Neural progenitor cell (in vitro differentiated cells): ENCODE measurements at regions not wholly inside any gene's neighbourhood (a gene's known extent, or its start where the extent isn't known, plus 50 kb on each side); places are given as distances from the start of the nearest gene placed in this dataset.
"Not testable (repeated sequence)": the region's sequence is repeated elsewhere in the genome, so short reads cannot be mapped to it uniquely, and the experiment has no call there.

Experiments
- DNase-seq: peaks from one replicate; pipeline ENCODE4 v3.0.0-alpha.2; 2016; ENCODE audit warnings: low spot score
- H2AFZ ChIP-seq: fragments of 200-600 bp; sonication (generic); replicated peaks from 2 replicates; pipeline ENCODE4 v1.6.1; 2016; ENCODE audit warnings: antibody characterized with exemption
- H3F3A ChIP-seq: fragments of 200-600 bp; sonication (generic); 2 replicates; pipeline ENCODE4 v1.6.1; 2016; ENCODE audit warnings: antibody characterized with exemption, low read depth
- H3K27ac ChIP-seq: fragments of 200-600 bp; sonication (generic); 2 replicates; pipeline ENCODE4 v1.5.1; 2016; ENCODE audit warnings: mild to moderate bottlenecking
- H3K27me3 ChIP-seq: fragments of 200-600 bp; sonication (generic); 2 replicates; pipeline ENCODE4 v1.6.1; 2016; ENCODE audit warnings: mild to moderate bottlenecking, moderate library complexity
- H3K36me3 ChIP-seq: fragments of 200-600 bp; sonication (generic); 2 replicates; pipeline ENCODE4 v1.5.1; 2016
- H3K4me1 ChIP-seq: fragments of 200-600 bp; sonication (generic); 2 replicates; pipeline ENCODE4 v1.6.1; 2016; ENCODE audit warnings: mixed run types
- H3K4me2 ChIP-seq: fragments of 200-600 bp; sonication (generic); 2 replicates; pipeline ENCODE4 v1.6.1; 2016
- H3K4me3 ChIP-seq: fragments of 200-600 bp; sonication (generic); 2 replicates; pipeline ENCODE4 v1.5.1; 2016
- H3K79me2 ChIP-seq: fragments of 200-600 bp; sonication (generic); 2 replicates; pipeline ENCODE4 v1.6.1; 2016; ENCODE audit warnings: low read depth
- H3K9ac ChIP-seq: fragments of 200-600 bp; sonication (generic); 2 replicates; pipeline ENCODE4 v1.6.1; 2016
- H3K9me3 ChIP-seq: fragments of 200-600 bp; sonication (generic); 2 replicates; pipeline ENCODE4 v1.5.1; 2016; ENCODE audit warnings: low read depth
- H4K20me1 ChIP-seq: fragments of 200-600 bp; sonication (generic); 2 replicates; pipeline ENCODE4 v1.6.1; 2016; ENCODE audit warnings: low read depth
- H3K27ac Mint-ChIP-seq: 3 replicates; pipeline ENCODE4 v1.8.0; 2021; ENCODE audit warnings: mixed read lengths
- H3K27me3 Mint-ChIP-seq: 2 replicates; pipeline ENCODE4 v1.8.0; 2022; ENCODE audit warnings: low read depth, mild to moderate bottlenecking, inconsistent platforms, moderate library complexity, mixed read lengths; ENCODE audit not compliant: insufficient read depth
- H3K36me3 Mint-ChIP-seq: 3 replicates; pipeline ENCODE4 v1.8.0; 2021; ENCODE audit warnings: mixed read lengths
- H3K4me1 Mint-ChIP-seq: 3 replicates; pipeline ENCODE4 v1.8.0; 2021; ENCODE audit warnings: mixed read lengths
- H3K4me3 Mint-ChIP-seq: 3 replicates; pipeline ENCODE4 v1.8.0; 2021; ENCODE audit warnings: mild to moderate bottlenecking, moderate library complexity, mixed read lengths
- H3K9me3 Mint-ChIP-seq: 3 replicates; pipeline ENCODE4 v1.8.0; 2020; ENCODE audit warnings: mixed read lengths
- CTCF ChIP-seq: fragments of 200-600 bp; sonication (generic); IDR thresholded peaks from 2 replicates; pipeline ENCODE4 v1.5.1; 2017; ENCODE audit warnings: antibody characterized with exemption, mild to moderate bottlenecking
- EZH2 ChIP-seq: fragments of 200-600 bp; sonication (generic); IDR thresholded peaks from 2 replicates; pipeline ENCODE4 v1.6.1; 2017; ENCODE audit warnings: antibody characterized with exemption, mild to moderate bottlenecking, moderate library complexity
- EZH2phosphoT487 ChIP-seq: fragments of 200-600 bp; sonication (generic); IDR thresholded peaks from 2 replicates; pipeline ENCODE4 v1.6.1; 2017; ENCODE audit warnings: antibody characterized with exemption

GRCh38 chr15:31207246-31207645, 105.7 kb upstream of the TRPM1 start:
- H3K79me2 ChIP-seq = no peaks in the 10 kb centered on the region
- Mint-ChIP-seq H3K4me3 (no peak overlapping the region), H3K27ac (no peak overlapping the region), H3K9me3 (peaks cover 9% of the 10 kb centered on the region), H3K4me1 (peaks cover 4% of the 10 kb centered on the region), H3K27me3 (peaks cover 4% of the 10 kb centered on the region), H3K36me3 (no peaks in the 10 kb centered on the region)
- no peaks in the 10 kb centered on the region for H3K36me3 ChIP-seq
- no peak overlapping the region for H3K27ac ChIP-seq
- H4K20me1 ChIP-seq = no peaks in the 10 kb centered on the region
- H3F3A ChIP-seq = no peaks in the 10 kb centered on the region
- H3K27me3 ChIP-seq = no peaks in the 10 kb centered on the region
- no peak overlapping the region for H3K4me3 ChIP-seq
- no peaks in the 10 kb centered on the region for H3K9me3 ChIP-seq
- H3K9ac ChIP-seq = no peak overlapping the region
- TF ChIP-seq EZH2phosphoT487 = no peak
- H3K4me2 ChIP-seq = no peak overlapping the region
- H2AFZ ChIP-seq = no peak overlapping the region
- no peak for DNase-seq
- H3K4me1 ChIP-seq = no peaks in the 10 kb centered on the region

DNA sequence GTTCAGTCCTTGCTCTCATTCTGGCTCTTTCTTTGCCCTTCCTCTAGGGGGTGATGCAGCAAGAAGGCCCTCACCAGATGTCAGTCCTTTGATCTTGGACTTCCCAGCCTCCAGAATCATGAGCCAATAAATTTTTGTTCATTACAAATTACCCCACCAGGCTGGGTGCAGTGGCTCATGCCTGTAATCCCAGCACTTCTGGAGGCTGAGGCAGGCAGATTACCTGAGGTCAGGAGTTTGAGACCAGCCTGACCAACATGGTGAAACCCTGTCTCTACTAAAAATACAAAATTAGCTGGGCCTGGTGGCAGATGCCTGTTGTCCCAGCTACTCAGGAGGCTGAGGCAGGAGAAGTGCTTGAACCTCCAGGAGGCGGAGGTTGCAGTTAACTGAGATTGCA, 106.3 kb upstream of the TRPM1 start:
- not testable (repeated sequence) for H3K4me3 Mint-ChIP-seq, H4K20me1 ChIP-seq, H3K27ac ChIP-seq, H3K9me3 ChIP-seq, H3K36me3 Mint-ChIP-seq, H3K9ac ChIP-seq, H3K27ac Mint-ChIP-seq, H3K4me1 ChIP-seq, H3K27me3 Mint-ChIP-seq, H3K27me3 ChIP-seq, H3K4me1 Mint-ChIP-seq, H3F3A ChIP-seq, DNase-seq, H3K9me3 Mint-ChIP-seq, H3K4me2 ChIP-seq, H3K4me3 ChIP-seq, H3K36me3 ChIP-seq, H2AFZ ChIP-seq, H3K79me2 ChIP-seq

- Mint-ChIP-seq H3K4me3 (no peak overlapping the region), H3K4me1 (peaks cover 4% of the 10 kb centered on the region), H3K9me3 (peaks cover 9% of the 10 kb centered on the region), H3K27me3 (peaks cover 4% of the 10 kb centered on the region), H3K36me3 (no peaks in the 10 kb centered on the region), H3K27ac (no peak overlapping the region)
- no peaks in the 10 kb centered on the region for H4K20me1 ChIP-seq
- H3K4me2 ChIP-seq = no peak overlapping the region
- no peaks in the 10 kb centered on the region for H3K79me2 ChIP-seq
- no peaks in the 10 kb centered on the region for H3K27me3 ChIP-seq
- no peaks in the 10 kb centered on the region for H3K9me3 ChIP-seq
- no peaks in the 10 kb centered on the region for H3F3A ChIP-seq
- no peak for TF ChIP-seq CTCF
- TF ChIP-seq EZH2 = no peak
- TF ChIP-seq EZH2phosphoT487 = no peak
- H3K9ac ChIP-seq = no peak overlapping the region
- H3K4me3 ChIP-seq = no peak overlapping the region
- H3K27ac ChIP-seq = no peak overlapping the region
- no peaks in the 10 kb centered on the region for H3K36me3 ChIP-seq
- no peaks in the 10 kb centered on the region for H3K4me1 ChIP-seq
- H2AFZ ChIP-seq = no peak overlapping the region
- no peak for DNase-seq
Measured at GRCh38 chr15:31208817-31209216, 107.3 kb upstream of the TRPM1 start.

GRCh38 chr15:31211353-31211752, 109.8 kb upstream of the TRPM1 start:
- H2AFZ ChIP-seq = no peak overlapping the region
- H3K79me2 ChIP-seq = no peaks in the 10 kb centered on the region
- H3K4me1 ChIP-seq = peaks cover 3% of the 10 kb centered on the region
- no peaks in the 10 kb centered on the region for H3K27me3 ChIP-seq
- Mint-ChIP-seq H3K4me3 (no peak overlapping the region), H3K27me3 (peaks cover 6% of the 10 kb centered on the region), H3K9me3 (peaks cover 9% of the 10 kb centered on the region), H3K27ac (peak overlapping the region; percentile 46), H3K36me3 (no peaks in the 10 kb centered on the region), H3K4me1 (peaks cover 4% of the 10 kb centered on the region)
- H4K20me1 ChIP-seq = no peaks in the 10 kb centered on the region
- no peak for TF ChIP-seq CTCF
- TF ChIP-seq EZH2phosphoT487 = no peak
- no peak for TF ChIP-seq EZH2
- H3F3A ChIP-seq = no peaks in the 10 kb centered on the region
- H3K9ac ChIP-seq = no peak overlapping the region
- H3K4me3 ChIP-seq = no peak overlapping the region
- no peaks in the 10 kb centered on the region for H3K36me3 ChIP-seq
- H3K9me3 ChIP-seq = no peaks in the 10 kb centered on the region
- no peak for DNase-seq
- H3K4me2 ChIP-seq = no peak overlapping the region
- H3K27ac ChIP-seq = no peak overlapping the region
